NB4 (cell line): ENCODE measurements at regions not wholly inside any gene's neighbourhood (a gene's known extent, or its start where the extent isn't known, plus 50 kb on each side); places are given as distances from the start of the nearest gene placed in this dataset.
A peak's percentile ranks its signal among the peaks of the same experiment; 100 is the strongest.

Experiments
- DNase-seq: peaks from one replicate; pipeline ENCODE4 v3.0.0; 2010; ENCODE audit warnings: low read depth
- H3K4me3 ChIP-seq: one replicate; pipeline ENCODE4 v1.5.1; 2011; ENCODE audit warnings: mild to moderate bottlenecking, low read depth, low read length, moderate library complexity
- CTCF ChIP-seq: IDR thresholded peaks from one replicate; pipeline ENCODE4 v1.5.1; 2012; ENCODE audit warnings: low read depth, low read length
- MAX ChIP-seq: IDR thresholded peaks from 2 replicates; pipeline ENCODE4 v1.6.1; 2011; ENCODE audit warnings: low read depth, low read length
- MYC ChIP-seq: IDR thresholded peaks from 2 replicates; pipeline ENCODE4 v1.6.1; 2011; ENCODE audit warnings: low read depth, low read length
- POLR2A ChIP-seq: IDR thresholded peaks from 2 replicates; pipeline ENCODE4 v1.6.1; 2011; ENCODE audit warnings: mild to moderate bottlenecking; ENCODE audit not compliant: insufficient read length; ENCODE audit errors: extremely low read depth

GRCh38 chr1:208850442-208850841 lies 606.3 kb upstream of the PLXNA2 start:
- no peak overlapping the region for H3K4me3 ChIP-seq
- TF ChIP-seq POLR2A: no peak
- no peak for DNase-seq

GRCh38 chr1:208851366-208851765 lies 607.2 kb upstream of the PLXNA2 start:
- no peak for TF ChIP-seq POLR2A
- no peak for TF ChIP-seq MAX
- no peak for TF ChIP-seq CTCF
- TF ChIP-seq MYC: no peak
- no peak overlapping the region for H3K4me3 ChIP-seq
- peak; percentile 37 for DNase-seq

- DNase-seq: no peak
- H3K4me3 ChIP-seq: no peak overlapping the region
- TF ChIP-seq POLR2A: no peak
- no peak for TF ChIP-seq CTCF
- no peak for TF ChIP-seq MYC
- no peak for TF ChIP-seq MAX
Observed at GRCh38 chr1:208852911-208853310, 608.7 kb upstream of the PLXNA2 start.

- no peak overlapping the region for H3K4me3 ChIP-seq
- no peak for TF ChIP-seq POLR2A
- no peak for TF ChIP-seq MAX
- no peak for TF ChIP-seq MYC
- no peak for TF ChIP-seq CTCF
- DNase-seq: no peak
Observed at GRCh38 chr1:208855403-208855802, 611.2 kb upstream of the PLXNA2 start.

- no peak for DNase-seq
- TF ChIP-seq MYC (no peak), MAX (no peak), POLR2A (no peak), CTCF (no peak)
- no peak overlapping the region for H3K4me3 ChIP-seq
Observed at GRCh38 chr1:208857465-208857864, 613.3 kb upstream of the PLXNA2 start.

GRCh38 chr1:208858738-208859137 lies 614.6 kb upstream of the PLXNA2 start:
- TF ChIP-seq CTCF: no peak
- TF ChIP-seq MAX: no peak
- no peak for TF ChIP-seq MYC
- TF ChIP-seq POLR2A: no peak
- H3K4me3 ChIP-seq: no peak overlapping the region
- no peak for DNase-seq
